ENCODE measurements at regions not wholly inside any gene's neighbourhood (a gene's known extent, or its start where the extent isn't known, plus 50 kb on each side); places are given as distances from the start of the nearest gene placed in this dataset.

GRCh38 chr5:109611505-109611904, 78.2 kb upstream of the MAN2A1 start:
- TF ChIP-seq CTCF (conservative IDR thresholded peaks at IDR 0.05): no peak
- no peak for TF ChIP-seq ZFX (IDR thresholded peaks at IDR 0.05)
